Spleen (tissue), 7 donors: ENCODE measurements at regions not wholly inside any gene's neighbourhood (a gene's known extent, or its start where the extent isn't known, plus 50 kb on each side); places are given as distances from the start of the nearest gene placed in this dataset.

Experiments used
- POLR2A ChIP-seq, 3 donors: fragments of 450-650 bp; IDR thresholded peaks; one replicate each; pipeline ENCODE4 v1.5.1; 2017; ENCODE audit warnings: antibody characterized with exemption in 3 of 3, mild to moderate bottlenecking in 1 of 3
- POLR2AphosphoS5 ChIP-seq, 3 donors: sonication (generic); formaldehyde crosslinking; IDR thresholded peaks; one replicate each; pipeline ENCODE4 v1.5.1; 2017; ENCODE audit warnings: antibody characterized with exemption in 3 of 3
- TF ChIP-seq, protein P1 (sequence below), 11 experiments: fragments of 200-600 bp in 7 of 11; fragments of 450-650 bp in 4 of 11; sonication (generic) in 4 of 11; IDR thresholded peaks in 8 of 11; conservative IDR thresholded peaks in 3 of 11; 1 replicate in 7 of 11; 2 replicates in 4 of 11; pipeline versions ENCODE4 v1.4.0 to v1.8.0; 2016 to 2021; ENCODE audit warnings: antibody characterized with exemption in 11 of 11, inconsistent platforms in 4 of 11, mild to moderate bottlenecking in 1 of 11
- donor health status: DM: no; HTN: no; CAD: no; lungs with moderate emphysema.
- donor health status: DM: no; HTN: no; CAD: no.
- donor health status: DM: no; HTN: no; CAD: no.

DNA sequence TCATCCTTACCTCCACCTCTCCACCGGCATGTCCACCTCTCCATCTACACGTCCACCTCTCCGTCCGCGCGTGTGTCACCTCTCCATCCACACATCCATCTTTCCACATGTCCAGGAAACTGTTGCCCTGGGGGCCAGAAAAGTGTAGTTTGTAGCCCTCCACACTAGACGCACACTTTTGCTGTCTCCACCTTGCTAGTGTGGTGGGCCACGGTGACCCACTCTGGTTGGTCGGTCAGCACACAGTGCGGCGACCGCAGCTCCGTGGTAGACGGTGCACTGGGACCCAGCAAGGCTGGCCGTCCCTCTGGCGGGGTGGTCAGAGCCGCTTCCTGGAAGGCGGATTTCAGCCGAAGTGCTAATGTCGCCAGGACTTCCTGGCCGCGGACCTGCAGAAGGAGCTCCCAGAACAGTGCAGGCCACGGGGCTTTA, 268.6 kb downstream of the DLL1 start:
- TF ChIP-seq POLR2AphosphoS5 (IDR thresholded peaks at IDR 0.05): no peak
- TF ChIP-seq, protein P1, sequence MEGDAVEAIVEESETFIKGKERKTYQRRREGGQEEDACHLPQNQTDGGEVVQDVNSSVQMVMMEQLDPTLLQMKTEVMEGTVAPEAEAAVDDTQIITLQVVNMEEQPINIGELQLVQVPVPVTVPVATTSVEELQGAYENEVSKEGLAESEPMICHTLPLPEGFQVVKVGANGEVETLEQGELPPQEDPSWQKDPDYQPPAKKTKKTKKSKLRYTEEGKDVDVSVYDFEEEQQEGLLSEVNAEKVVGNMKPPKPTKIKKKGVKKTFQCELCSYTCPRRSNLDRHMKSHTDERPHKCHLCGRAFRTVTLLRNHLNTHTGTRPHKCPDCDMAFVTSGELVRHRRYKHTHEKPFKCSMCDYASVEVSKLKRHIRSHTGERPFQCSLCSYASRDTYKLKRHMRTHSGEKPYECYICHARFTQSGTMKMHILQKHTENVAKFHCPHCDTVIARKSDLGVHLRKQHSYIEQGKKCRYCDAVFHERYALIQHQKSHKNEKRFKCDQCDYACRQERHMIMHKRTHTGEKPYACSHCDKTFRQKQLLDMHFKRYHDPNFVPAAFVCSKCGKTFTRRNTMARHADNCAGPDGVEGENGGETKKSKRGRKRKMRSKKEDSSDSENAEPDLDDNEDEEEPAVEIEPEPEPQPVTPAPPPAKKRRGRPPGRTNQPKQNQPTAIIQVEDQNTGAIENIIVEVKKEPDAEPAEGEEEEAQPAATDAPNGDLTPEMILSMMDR (IDR thresholded peaks at IDR 0.05 in 8 of 11, conservative IDR thresholded peaks at IDR 0.05 in 3 of 11): no peak
- no peak for TF ChIP-seq POLR2A (IDR thresholded peaks at IDR 0.05)
